ENCODE measurements at regions not wholly inside any gene's neighbourhood (a gene's known extent, or its start where the extent isn't known, plus 50 kb on each side); places are given as distances from the start of the nearest gene placed in this dataset.

DNA sequence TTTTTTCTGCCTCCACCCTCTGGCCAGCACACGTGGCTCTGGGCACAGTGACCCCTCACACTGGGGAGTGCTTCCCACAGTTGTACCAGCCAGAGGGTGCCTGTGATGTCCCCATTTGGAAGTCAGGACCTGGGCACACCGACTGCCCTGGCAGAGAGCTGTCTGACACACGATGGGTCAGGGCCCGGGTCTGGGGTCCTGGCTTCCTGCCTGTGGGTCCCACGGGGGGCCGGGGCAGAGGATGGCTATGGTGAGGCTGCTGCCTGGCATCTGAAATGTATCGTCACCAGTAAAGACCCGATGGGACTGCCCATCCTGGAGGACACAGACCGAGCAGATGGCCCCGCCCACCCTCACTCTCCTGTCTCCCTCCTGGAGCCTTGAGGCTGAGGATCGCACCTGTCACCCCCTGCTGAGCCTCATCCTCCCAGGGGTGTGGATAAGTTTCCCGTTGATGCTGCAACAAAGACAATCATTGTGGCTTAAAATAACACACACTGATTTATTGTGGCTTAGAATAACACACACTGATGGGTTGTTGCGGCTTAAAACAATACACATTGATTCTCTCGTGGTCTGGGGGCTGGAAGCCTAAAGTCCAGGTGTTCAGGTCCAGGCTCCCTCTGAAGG lies 88.8 kb upstream of the TTC34 start:
- Histone ChIP-seq H3K79me2 (ENCODE audit: low read length) (no peaks in the 10 kb centered on the region), H2AFZ (ENCODE audit: low read length) (no peak overlapping the region), H3K36me3 (ENCODE audit: insufficient read depth, low read length) (no peaks in the 10 kb centered on the region), H3K4me3 (ENCODE audit: low read length) (no peak overlapping the region), H3K27me3 (ENCODE audit: low read length) (no peaks in the 10 kb centered on the region), H3K27ac (ENCODE audit: low read length) (no peak overlapping the region), H3K9me2 (replicated peaks; ENCODE audit: insufficient read depth, low read length) (no peaks in the 10 kb centered on the region), H3K4me1 (ENCODE audit: low read length) (no peaks in the 10 kb centered on the region), H3K9ac (ENCODE audit: low read length) (no peak overlapping the region), H4K20me1 (ENCODE audit: insufficient read depth, low read depth, low read length) (no peaks in the 10 kb centered on the region), H3K4me2 (ENCODE audit: low read depth, low read length, poor library complexity, severe bottlenecking) (no peak overlapping the region), H3K9me3 (ENCODE audit: low read length) (no peaks in the 10 kb centered on the region)
- DNase-seq, result no peak

DNA sequence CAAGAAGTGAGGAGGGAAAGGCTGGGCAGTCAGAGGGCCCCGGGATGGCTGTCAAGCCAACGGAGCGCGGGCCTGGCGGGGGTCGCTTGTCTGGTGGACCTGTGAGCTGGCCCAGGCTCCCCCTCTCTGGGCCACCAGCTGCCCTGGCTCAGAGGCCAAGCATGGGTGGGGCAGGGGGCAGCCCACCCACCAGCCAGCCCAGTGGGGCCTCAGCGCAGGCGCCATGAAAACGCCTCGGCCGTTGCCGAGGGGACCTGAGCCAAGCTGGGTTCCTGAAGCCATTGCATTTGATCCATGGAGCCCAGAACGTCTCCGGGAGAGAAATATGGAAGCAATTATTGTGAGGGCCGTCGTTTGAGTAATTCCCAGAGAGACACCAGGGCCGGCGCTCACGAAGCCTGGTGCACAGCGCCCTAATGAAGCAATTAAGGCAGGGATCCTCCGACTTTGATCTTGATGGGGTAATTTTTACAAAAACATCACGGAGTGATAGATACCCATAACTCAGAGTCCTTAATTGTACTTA lies 90.5 kb upstream of the TTC34 start:
- Histone ChIP-seq H3K4me1 (ENCODE audit: low read length) (no peaks in the 10 kb centered on the region), H2AFZ (ENCODE audit: low read length) (no peak overlapping the region), H3K4me2 (ENCODE audit: low read depth, low read length, poor library complexity, severe bottlenecking) (no peak overlapping the region), H3K9ac (ENCODE audit: low read length) (no peak overlapping the region), H3K27ac (ENCODE audit: low read length) (no peak overlapping the region), H3K36me3 (ENCODE audit: insufficient read depth, low read length) (no peaks in the 10 kb centered on the region), H3K4me3 (ENCODE audit: low read length) (no peak overlapping the region), H3K9me3 (ENCODE audit: low read length) (peaks cover 9% of the 10 kb centered on the region; the same call in 1 of the 2 replicates), H3K9me2 (replicated peaks; ENCODE audit: insufficient read depth, low read length) (no peaks in the 10 kb centered on the region), H4K20me1 (ENCODE audit: insufficient read depth, low read depth, low read length) (no peaks in the 10 kb centered on the region), H3K27me3 (ENCODE audit: low read length) (no peaks in the 10 kb centered on the region), H3K79me2 (ENCODE audit: low read length) (no peaks in the 10 kb centered on the region)
- DNase-seq, result no peak

DNA sequence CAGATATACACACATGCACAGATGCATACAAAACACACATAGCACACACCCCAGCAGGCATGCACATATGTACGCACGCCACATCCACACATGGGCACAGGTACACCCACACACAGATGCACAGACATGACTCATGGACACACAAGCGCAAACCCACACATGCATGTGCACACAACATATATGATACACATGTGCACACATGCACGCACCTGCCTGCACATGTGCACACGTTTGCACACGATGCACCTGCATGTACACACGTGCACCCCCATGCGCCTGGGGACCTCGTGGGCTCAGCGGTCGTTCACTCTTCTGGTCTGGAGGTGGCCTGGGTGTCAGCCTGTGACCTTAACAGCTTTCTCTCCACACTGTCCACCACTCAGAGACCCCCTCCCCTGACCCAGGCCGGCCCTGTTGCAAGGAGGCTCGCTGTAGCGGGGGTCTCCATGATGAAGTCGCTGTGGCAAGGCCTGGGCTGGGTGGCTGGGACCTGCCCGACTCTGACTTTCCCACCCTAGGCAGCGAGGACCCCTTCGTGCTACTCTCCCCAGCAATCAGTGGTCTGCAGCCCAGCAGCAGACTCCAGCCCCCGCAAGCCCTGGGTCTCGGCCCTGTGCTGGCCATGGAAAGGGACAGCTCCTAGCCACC lies 92.1 kb upstream of the TTC34 start:
- Histone ChIP-seq H3K9me2 (replicated peaks; ENCODE audit: insufficient read depth, low read length) (no peaks in the 10 kb centered on the region), H3K4me3 (ENCODE audit: low read length) (no peak overlapping the region), H3K9ac (ENCODE audit: low read length) (no peak overlapping the region), H3K27me3 (ENCODE audit: low read length) (no peaks in the 10 kb centered on the region), H3K27ac (ENCODE audit: low read length) (no peak overlapping the region), H3K4me2 (ENCODE audit: low read depth, low read length, poor library complexity, severe bottlenecking) (no peak overlapping the region), H3K79me2 (ENCODE audit: low read length) (no peaks in the 10 kb centered on the region), H3K36me3 (ENCODE audit: insufficient read depth, low read length) (no peaks in the 10 kb centered on the region), H4K20me1 (ENCODE audit: insufficient read depth, low read depth, low read length) (no peaks in the 10 kb centered on the region), H3K9me3 (ENCODE audit: low read length) (peaks cover 9% of the 10 kb centered on the region; the same call in 1 of the 2 replicates), H2AFZ (ENCODE audit: low read length) (no peak overlapping the region), H3K4me1 (ENCODE audit: low read length) (no peaks in the 10 kb centered on the region)
- DNase-seq, result no peak

DNA sequence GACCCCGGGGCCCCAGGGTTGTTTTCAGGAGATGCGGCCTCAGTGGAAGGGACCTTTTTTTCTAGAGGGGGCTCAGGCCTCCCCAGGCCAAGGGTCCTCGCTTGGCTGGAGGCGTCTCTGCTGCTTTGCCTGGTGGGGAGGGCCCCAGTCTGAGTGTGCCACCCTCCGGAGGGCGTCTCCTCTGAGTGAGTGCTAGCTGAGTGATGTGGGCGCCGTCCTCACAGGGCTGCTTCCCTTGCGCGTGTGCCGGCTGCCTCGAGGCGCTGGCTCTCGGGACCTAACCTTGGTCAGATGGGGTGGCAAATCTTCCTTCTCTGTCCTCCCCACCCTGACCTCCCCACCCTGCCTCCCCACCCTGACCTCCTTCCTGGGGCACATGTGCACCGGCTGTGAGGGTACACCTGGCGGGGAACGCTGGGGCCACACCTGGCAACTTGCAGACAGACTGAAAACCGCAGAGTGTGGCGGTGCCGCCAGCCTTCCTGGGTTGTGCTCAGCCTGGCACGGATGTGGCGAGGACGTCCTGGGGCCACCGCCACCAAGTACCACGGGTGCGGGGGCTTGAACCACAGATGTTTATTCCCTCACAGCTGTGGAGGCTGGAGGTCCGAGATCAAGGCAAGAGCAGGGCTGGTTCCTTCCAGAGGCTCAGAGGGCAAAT lies 93.0 kb upstream of the TTC34 start:
- Histone ChIP-seq H3K27ac (ENCODE audit: low read length) (no peak overlapping the region), H2AFZ (ENCODE audit: low read length) (no peak overlapping the region), H3K27me3 (ENCODE audit: low read length) (no peaks in the 10 kb centered on the region), H3K9me2 (replicated peaks; ENCODE audit: insufficient read depth, low read length) (no peaks in the 10 kb centered on the region), H4K20me1 (ENCODE audit: insufficient read depth, low read depth, low read length) (no peaks in the 10 kb centered on the region), H3K79me2 (ENCODE audit: low read length) (no peaks in the 10 kb centered on the region), H3K4me1 (ENCODE audit: low read length) (no peaks in the 10 kb centered on the region), H3K4me3 (ENCODE audit: low read length) (no peak overlapping the region), H3K9me3 (ENCODE audit: low read length) (peaks cover 9% of the 10 kb centered on the region; the same call in 1 of the 2 replicates), H3K4me2 (ENCODE audit: low read depth, low read length, poor library complexity, severe bottlenecking) (no peak overlapping the region), H3K36me3 (ENCODE audit: insufficient read depth, low read length) (no peaks in the 10 kb centered on the region), H3K9ac (ENCODE audit: low read length) (no peak overlapping the region)
- no peak for DNase-seq

DNA sequence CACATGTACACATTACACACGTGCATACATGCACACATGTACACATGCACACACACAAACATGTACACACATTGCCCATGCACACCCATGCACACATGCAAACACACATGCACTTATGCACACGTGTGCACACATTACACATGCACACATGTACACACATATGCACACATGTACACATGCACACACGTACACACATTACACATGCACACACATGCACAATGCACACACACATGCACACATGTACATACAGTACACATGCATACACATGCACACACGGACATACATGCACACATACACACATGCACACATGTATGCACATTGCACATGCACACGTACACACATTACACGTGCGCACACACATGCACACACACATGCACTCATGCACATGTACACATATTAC lies 95.3 kb upstream of the TTC34 start:
- no peak overlapping the region for H3K4me2 ChIP-seq (ENCODE audit: low read depth, low read length, poor library complexity, severe bottlenecking)
- H4K20me1 ChIP-seq (ENCODE audit: insufficient read depth, low read depth, low read length), result no peaks in the 10 kb centered on the region
- no peak for DNase-seq
- H3K4me3 ChIP-seq (ENCODE audit: low read length), result no peak overlapping the region
- H3K9ac ChIP-seq (ENCODE audit: low read length), result no peak overlapping the region
- H3K79me2 ChIP-seq (ENCODE audit: low read length), result no peaks in the 10 kb centered on the region
- no peak overlapping the region for H2AFZ ChIP-seq (ENCODE audit: low read length)
- H3K4me1 ChIP-seq (ENCODE audit: low read length), result no peaks in the 10 kb centered on the region
- no peak overlapping the region for H3K27ac ChIP-seq (ENCODE audit: low read length)
- H3K36me3 ChIP-seq (ENCODE audit: insufficient read depth, low read length), result no peaks in the 10 kb centered on the region
- H3K27me3 ChIP-seq (ENCODE audit: low read length), result no peaks in the 10 kb centered on the region
- H3K9me2 ChIP-seq (replicated peaks; ENCODE audit: insufficient read depth, low read length), result no peaks in the 10 kb centered on the region
- peaks cover 9% of the 10 kb centered on the region; the same call in 1 of the 2 replicates for H3K9me3 ChIP-seq (ENCODE audit: low read length)

DNA sequence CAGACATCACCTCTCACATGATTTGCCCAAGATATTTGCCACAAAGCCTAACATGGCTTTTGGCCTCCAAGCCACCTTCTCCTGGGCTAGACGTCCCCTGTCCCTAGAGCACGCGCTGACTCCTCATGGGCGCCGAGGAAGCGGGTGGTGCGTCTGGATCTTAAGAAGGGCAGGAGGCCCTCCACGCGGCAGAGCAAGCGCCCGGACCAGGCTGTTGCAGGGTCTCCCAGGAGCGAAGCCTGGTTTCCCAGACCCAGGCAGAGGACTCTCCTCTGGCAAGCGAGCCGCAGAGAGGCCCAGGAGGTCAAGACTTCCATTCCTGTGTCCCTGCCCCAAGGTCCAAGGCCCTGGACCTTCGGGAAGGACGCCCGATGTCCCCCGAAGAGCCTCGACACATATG lies 101.7 kb upstream of the TTC34 start:
- H3K27me3 ChIP-seq (ENCODE audit: low read length), result no peaks in the 10 kb centered on the region
- H4K20me1 ChIP-seq (ENCODE audit: insufficient read depth, low read depth, low read length), result no peaks in the 10 kb centered on the region
- no peak overlapping the region for H3K4me2 ChIP-seq (ENCODE audit: low read depth, low read length, poor library complexity, severe bottlenecking)
- H3K4me3 ChIP-seq (ENCODE audit: low read length), result no peak overlapping the region
- no peaks in the 10 kb centered on the region for H3K4me1 ChIP-seq (ENCODE audit: low read length)
- no peak overlapping the region for H3K27ac ChIP-seq (ENCODE audit: low read length)
- no peaks in the 10 kb centered on the region for H3K9me2 ChIP-seq (replicated peaks; ENCODE audit: insufficient read depth, low read length)
- H3K9ac ChIP-seq (ENCODE audit: low read length), result no peak overlapping the region
- DNase-seq, result no peak
- no peaks in the 10 kb centered on the region for H3K36me3 ChIP-seq (ENCODE audit: insufficient read depth, low read length)
- no peak overlapping the region for H2AFZ ChIP-seq (ENCODE audit: low read length)
- H3K79me2 ChIP-seq (ENCODE audit: low read length), result no peaks in the 10 kb centered on the region
- H3K9me3 ChIP-seq (ENCODE audit: low read length), result no peaks in the 10 kb centered on the region

DNA sequence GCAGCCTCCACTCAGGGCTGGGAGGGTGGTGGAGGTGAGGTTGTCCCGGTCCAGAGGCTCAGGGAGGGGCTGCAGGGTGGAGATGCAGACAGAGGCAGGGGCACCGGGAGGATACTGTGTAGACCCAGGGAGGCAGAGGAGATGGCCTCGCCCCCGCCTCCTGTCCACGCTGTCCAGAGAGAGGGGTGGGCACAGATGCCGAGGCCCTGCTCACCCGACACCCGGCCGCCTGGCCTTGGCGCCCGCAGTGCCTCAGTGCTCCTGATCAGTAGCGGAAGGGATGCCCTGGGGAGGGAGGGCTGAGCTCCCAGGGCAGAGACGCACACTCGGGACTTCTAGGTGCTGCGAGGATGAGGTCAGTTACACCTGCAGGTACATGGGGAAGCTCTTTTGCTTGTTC lies 102.7 kb upstream of the TTC34 start:
- H3K9ac ChIP-seq (ENCODE audit: low read length), result no peak overlapping the region
- H3K27ac ChIP-seq (ENCODE audit: low read length), result no peak overlapping the region
- H3K9me3 ChIP-seq (ENCODE audit: low read length), result no peaks in the 10 kb centered on the region
- H3K36me3 ChIP-seq (ENCODE audit: insufficient read depth, low read length), result no peaks in the 10 kb centered on the region
- H2AFZ ChIP-seq (ENCODE audit: low read length), result no peak overlapping the region
- H3K79me2 ChIP-seq (ENCODE audit: low read length), result no peaks in the 10 kb centered on the region
- no peak overlapping the region for H3K4me3 ChIP-seq (ENCODE audit: low read length)
- no peak overlapping the region for H3K4me2 ChIP-seq (ENCODE audit: low read depth, low read length, poor library complexity, severe bottlenecking)
- H3K4me1 ChIP-seq (ENCODE audit: low read length), result no peaks in the 10 kb centered on the region
- H4K20me1 ChIP-seq (ENCODE audit: insufficient read depth, low read depth, low read length), result no peaks in the 10 kb centered on the region
- no peaks in the 10 kb centered on the region for H3K27me3 ChIP-seq (ENCODE audit: low read length)
- no peak for DNase-seq
- no peaks in the 10 kb centered on the region for H3K9me2 ChIP-seq (replicated peaks; ENCODE audit: insufficient read depth, low read length)

DNA sequence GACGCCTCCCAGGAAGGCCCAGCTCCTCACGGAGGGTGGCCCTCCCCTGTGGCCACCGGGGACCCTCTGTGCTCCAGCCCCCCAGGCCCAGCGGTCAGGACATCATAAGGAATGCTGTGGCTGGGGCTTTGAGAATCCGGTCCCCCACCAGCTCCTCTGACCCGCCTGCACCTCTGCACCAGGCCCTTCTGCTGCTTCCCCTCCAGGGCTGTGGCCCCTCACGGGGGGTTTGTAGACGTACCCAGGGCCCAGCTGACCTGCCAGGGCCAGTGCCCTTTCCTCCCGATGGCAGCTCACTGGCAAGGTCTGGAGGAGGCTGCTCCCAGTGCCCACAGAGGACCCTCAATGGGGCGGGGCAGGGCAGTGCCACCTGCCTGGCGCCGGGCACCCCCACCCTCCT lies 103.9 kb upstream of the TTC34 start:
- DNase-seq, result no peak
- no peaks in the 10 kb centered on the region for H3K9me2 ChIP-seq (replicated peaks; ENCODE audit: insufficient read depth, low read length)
- no peaks in the 10 kb centered on the region for H4K20me1 ChIP-seq (ENCODE audit: insufficient read depth, low read depth, low read length)
- no peaks in the 10 kb centered on the region for H3K36me3 ChIP-seq (ENCODE audit: insufficient read depth, low read length)
- H2AFZ ChIP-seq (ENCODE audit: low read length), result no peak overlapping the region
- H3K27ac ChIP-seq (ENCODE audit: low read length), result no peak overlapping the region
- H3K79me2 ChIP-seq (ENCODE audit: low read length), result no peaks in the 10 kb centered on the region
- H3K4me3 ChIP-seq (ENCODE audit: low read length), result no peak overlapping the region
- no peaks in the 10 kb centered on the region for H3K27me3 ChIP-seq (ENCODE audit: low read length)
- no peaks in the 10 kb centered on the region for H3K4me1 ChIP-seq (ENCODE audit: low read length)
- H3K9ac ChIP-seq (ENCODE audit: low read length), result no peak overlapping the region
- H3K4me2 ChIP-seq (ENCODE audit: low read depth, low read length, poor library complexity, severe bottlenecking), result no peak overlapping the region
- H3K9me3 ChIP-seq (ENCODE audit: low read length), result no peaks in the 10 kb centered on the region
